ENCODE measurements at regions not wholly inside any gene's neighbourhood (a gene's known extent, or its start where the extent isn't known, plus 50 kb on each side); places are given as distances from the start of the nearest gene placed in this dataset.

DNA sequence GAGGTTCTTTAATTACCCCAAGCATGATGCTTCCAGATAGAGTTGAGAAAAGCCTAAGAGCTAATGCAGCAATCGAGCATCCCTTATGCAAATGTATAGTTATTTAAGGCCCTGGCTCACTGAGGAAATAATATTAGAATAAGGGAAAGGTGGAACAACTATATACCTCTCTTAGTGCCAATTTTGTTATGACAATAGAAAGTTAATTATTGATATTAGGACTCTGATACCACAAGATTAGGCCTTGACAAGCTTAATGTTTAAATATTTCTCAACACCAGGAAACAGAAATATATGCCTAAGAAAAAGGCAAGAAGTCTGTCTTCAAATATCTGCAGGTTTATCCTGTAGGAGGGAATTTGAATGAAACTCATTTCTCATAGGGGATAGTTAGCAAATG lies 371.0 kb downstream of the PRELID2 start:
- TF ChIP-seq POLR2AphosphoS5 (IDR thresholded peaks at IDR 0.05; ENCODE audit: low read depth, low read length) (no peak), TAF1 (IDR thresholded peaks at IDR 0.05; ENCODE audit: borderline replicate concordance, insufficient read depth, low read length) (no peak)
- TF ChIP-seq, protein P1, sequence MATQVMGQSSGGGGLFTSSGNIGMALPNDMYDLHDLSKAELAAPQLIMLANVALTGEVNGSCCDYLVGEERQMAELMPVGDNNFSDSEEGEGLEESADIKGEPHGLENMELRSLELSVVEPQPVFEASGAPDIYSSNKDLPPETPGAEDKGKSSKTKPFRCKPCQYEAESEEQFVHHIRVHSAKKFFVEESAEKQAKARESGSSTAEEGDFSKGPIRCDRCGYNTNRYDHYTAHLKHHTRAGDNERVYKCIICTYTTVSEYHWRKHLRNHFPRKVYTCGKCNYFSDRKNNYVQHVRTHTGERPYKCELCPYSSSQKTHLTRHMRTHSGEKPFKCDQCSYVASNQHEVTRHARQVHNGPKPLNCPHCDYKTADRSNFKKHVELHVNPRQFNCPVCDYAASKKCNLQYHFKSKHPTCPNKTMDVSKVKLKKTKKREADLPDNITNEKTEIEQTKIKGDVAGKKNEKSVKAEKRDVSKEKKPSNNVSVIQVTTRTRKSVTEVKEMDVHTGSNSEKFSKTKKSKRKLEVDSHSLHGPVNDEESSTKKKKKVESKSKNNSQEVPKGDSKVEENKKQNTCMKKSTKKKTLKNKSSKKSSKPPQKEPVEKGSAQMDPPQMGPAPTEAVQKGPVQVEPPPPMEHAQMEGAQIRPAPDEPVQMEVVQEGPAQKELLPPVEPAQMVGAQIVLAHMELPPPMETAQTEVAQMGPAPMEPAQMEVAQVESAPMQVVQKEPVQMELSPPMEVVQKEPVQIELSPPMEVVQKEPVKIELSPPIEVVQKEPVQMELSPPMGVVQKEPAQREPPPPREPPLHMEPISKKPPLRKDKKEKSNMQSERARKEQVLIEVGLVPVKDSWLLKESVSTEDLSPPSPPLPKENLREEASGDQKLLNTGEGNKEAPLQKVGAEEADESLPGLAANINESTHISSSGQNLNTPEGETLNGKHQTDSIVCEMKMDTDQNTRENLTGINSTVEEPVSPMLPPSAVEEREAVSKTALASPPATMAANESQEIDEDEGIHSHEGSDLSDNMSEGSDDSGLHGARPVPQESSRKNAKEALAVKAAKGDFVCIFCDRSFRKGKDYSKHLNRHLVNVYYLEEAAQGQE (IDR thresholded peaks at IDR 0.05; ENCODE audit: insufficient read depth in 1 of 2, low read depth in 2 of 2, low read length in 2 of 2), result no peak
